ENCODE measurements at regions not wholly inside any gene's neighbourhood (a gene's known extent, or its start where the extent isn't known, plus 50 kb on each side); places are given as distances from the start of the nearest gene placed in this dataset.

- no peaks in the 10 kb centered on the region for H3F3A ChIP-seq (replicated peaks; ENCODE audit: insufficient read depth)
- WGBS (ENCODE audit: low lambda C conversion rate): 66% methylated on average over 18 of the region's 40 CpGs
- H3K4me3 ChIP-seq (ENCODE audit: low read depth in 2 of 2, low read length in 1 of 2): peak overlapping the region in 1 of 2 experiments; percentile 44; a peak in 1 of 4 replicates
- peak; percentile 83 for DNase-seq
- POLR2A ChIA-PET: no interaction called here
- no peaks in the 10 kb centered on the region for H3K36me3 ChIP-seq (replicated peaks in 1 of 2; ENCODE audit: control insufficient read depth in 1 of 2, insufficient read depth in 2 of 2, low read length in 1 of 2)
- CTCF ChIA-PET: interaction anchor here (0.6 to 2.6 kb wide), 18 partner anchors 10 to 1500 kb away, joined by 3 to 15 read pairs (median 4); no protein-coding TSS in a partner anchor
- no peak overlapping the region for H2AFZ ChIP-seq (ENCODE audit: low read depth)
- H3K27me3 ChIP-seq (ENCODE audit: insufficient read depth): no peaks in the 10 kb centered on the region
- H3K4me2 ChIP-seq: no peak overlapping the region
- TF ChIP-seq RAD21 (IDR thresholded peaks at IDR 0.05; ENCODE audit: low read length): peak; percentile 87
- TF ChIP-seq SMC3 (IDR thresholded peaks at IDR 0.05; ENCODE audit: low read depth, low read length): peak; percentile 70
- TF ChIP-seq CTCF (IDR thresholded peaks at IDR 0.05): peak; percentile 70
- no peak for TF ChIP-seq MEF2A (IDR thresholded peaks at IDR 0.05; ENCODE audit: borderline replicate concordance, low read depth)
- TF ChIP-seq PBX3 (IDR thresholded peaks at IDR 0.05): no peak
- H3K4me1 ChIP-seq (ENCODE audit: control insufficient read depth in 1 of 2, insufficient read depth in 2 of 2, low read depth in 1 of 2, low read length in 1 of 2): peaks cover 0 to 40% of the 10 kb centered on the region in 2 experiments; a peak in 1 of 4 replicates
- H3K27ac ChIP-seq (ENCODE audit: low read depth in 2 of 2, low read length in 1 of 2): peak overlapping the region in 1 of 2 experiments; percentile 72; a peak in 1 of 4 replicates
- H4K20me1 ChIP-seq (ENCODE audit: insufficient read depth): no peaks in the 10 kb centered on the region
- no peaks in the 10 kb centered on the region for H3K79me2 ChIP-seq (ENCODE audit: insufficient read depth)
- H3K9me3 ChIP-seq: no peaks in the 10 kb centered on the region
- H3K9ac ChIP-seq: no peak overlapping the region
- no peaks in the 10 kb centered on the region for H3K9me2 ChIP-seq
Observed at GRCh38 chr11:116276051-116277044, 496.4 kb downstream of the BUD13 start.

- Histone ChIP-seq H3K9me2 (no peaks in the 10 kb centered on the region), H3K27me3 (ENCODE audit: insufficient read depth) (no peaks in the 10 kb centered on the region), H2AFZ (ENCODE audit: low read depth) (no peak overlapping the region), H3K9ac (no peak overlapping the region), H3K27ac (ENCODE audit: low read depth in 2 of 2, low read length in 1 of 2) (peak overlapping the region in 1 of 2 experiments; percentile 72; a peak in 1 of 4 replicates), H4K20me1 (ENCODE audit: insufficient read depth) (no peaks in the 10 kb centered on the region), H3K9me3 (no peaks in the 10 kb centered on the region), H3K4me3 (ENCODE audit: low read depth in 2 of 2, low read length in 1 of 2) (no peak overlapping the region), H3K36me3 (replicated peaks in 1 of 2; ENCODE audit: control insufficient read depth in 1 of 2, insufficient read depth in 2 of 2, low read length in 1 of 2) (no peaks in the 10 kb centered on the region), H3F3A (replicated peaks; ENCODE audit: insufficient read depth) (no peaks in the 10 kb centered on the region), H3K4me2 (no peak overlapping the region), H3K79me2 (ENCODE audit: insufficient read depth) (no peaks in the 10 kb centered on the region), H3K4me1 (ENCODE audit: control insufficient read depth in 1 of 2, insufficient read depth in 2 of 2, low read depth in 1 of 2, low read length in 1 of 2) (peaks cover 0 to 40% of the 10 kb centered on the region in 2 experiments; a peak in 1 of 4 replicates)
- ChIA-PET CTCF (interaction anchor here (0.6 to 1.5 kb wide), 5 partner anchors 9 to 69 kb away, joined by 3 to 5 read pairs (median 3); no protein-coding TSS in a partner anchor), POLR2A (no interaction called here)
- no peak for DNase-seq
- WGBS (ENCODE audit: low lambda C conversion rate): 73% methylated on average over 4 of the region's 5 CpGs
- no peak for TF ChIP-seq CHD2 (IDR thresholded peaks at IDR 0.05; ENCODE audit: low read length, partially characterized antibody)
- no peak for TF ChIP-seq CTCF (IDR thresholded peaks at IDR 0.05)
- no peak for TF ChIP-seq TAF1 (IDR thresholded peaks at IDR 0.05; ENCODE audit: borderline replicate concordance, low read depth, low read length)
- peak; percentile 19; the same call in 1 of the 2 replicates for TF ChIP-seq PBX3 (IDR thresholded peaks at IDR 0.05)
Observed at GRCh38 chr11:116275635-116276034, 497.2 kb downstream of the BUD13 start.

Data from SK-N-SH (cell line).